KOPT-K1 (cell line): ENCODE measurements at regions not wholly inside any gene's neighbourhood (a gene's known extent, or its start where the extent isn't known, plus 50 kb on each side); places are given as distances from the start of the nearest gene placed in this dataset.
"Not testable (repeated sequence)": the region's sequence is repeated elsewhere in the genome, so short reads cannot be mapped to it uniquely, and the experiment has no call there.

Source experiments
- H3K27ac ChIP-seq: fragments of 200-600 bp; sonication (generic); 2 replicates; pipeline ENCODE4 v1.5.1; 2016; ENCODE audit warnings: antibody characterized with exemption, mild to moderate bottlenecking, low read depth, low read length; ENCODE audit not compliant: poor library complexity, severe bottlenecking
- H3K36me3 ChIP-seq: fragments of 200-600 bp; sonication (generic); 2 replicates; pipeline ENCODE4 v1.5.1; 2017; ENCODE audit warnings: antibody characterized with exemption, mild to moderate bottlenecking, low read length, moderate library complexity; ENCODE audit not compliant: insufficient read depth
- H3K9me3 ChIP-seq: fragments of 200-600 bp; sonication (generic); 2 replicates; pipeline ENCODE4 v1.5.1; 2017; ENCODE audit warnings: antibody characterized with exemption, low read length, mild to moderate bottlenecking; ENCODE audit not compliant: insufficient read depth, poor library complexity, severe bottlenecking

GRCh38 chr4:53907772-53908171, 156.6 kb downstream of the CHIC2 start:
- Histone ChIP-seq H3K9me3 (no peaks in the 10 kb centered on the region), H3K36me3 (no peaks in the 10 kb centered on the region), H3K27ac (no peak overlapping the region)

- Histone ChIP-seq H3K36me3 (no peaks in the 10 kb centered on the region), H3K9me3 (no peaks in the 10 kb centered on the region), H3K27ac (peak overlapping the region; percentile 45)
Observed at GRCh38 chr4:53906606-53907190, 157.7 kb downstream of the CHIC2 start.

GRCh38 chr4:53905941-53906377, 158.4 kb downstream of the CHIC2 start:
- H3K36me3 ChIP-seq: no peaks in the 10 kb centered on the region
- H3K9me3 ChIP-seq: no peaks in the 10 kb centered on the region
- H3K27ac ChIP-seq: peak overlapping the region; percentile 45

GRCh38 chr4:53905276-53905940, 159.0 kb downstream of the CHIC2 start:
- Histone ChIP-seq H3K36me3 (no peaks in the 10 kb centered on the region), H3K27ac (peak overlapping the region; percentile 45), H3K9me3 (no peaks in the 10 kb centered on the region)

GRCh38 chr4:53902786-53903185, 161.6 kb downstream of the CHIC2 start:
- no peaks in the 10 kb centered on the region for H3K9me3 ChIP-seq
- H3K27ac ChIP-seq: no peak overlapping the region
- no peaks in the 10 kb centered on the region for H3K36me3 ChIP-seq

- Histone ChIP-seq H3K36me3 (no peaks in the 10 kb centered on the region), H3K27ac (no peak overlapping the region), H3K9me3 (no peaks in the 10 kb centered on the region)
Observed at GRCh38 chr4:53900271-53900649, 164.1 kb downstream of the CHIC2 start.

GRCh38 chr4:53899586-53900270, 164.7 kb downstream of the CHIC2 start:
- Histone ChIP-seq H3K36me3 (no peaks in the 10 kb centered on the region), H3K9me3 (no peaks in the 10 kb centered on the region), H3K27ac (no peak overlapping the region)

- H3K9me3 ChIP-seq: no peaks in the 10 kb centered on the region
- H3K27ac ChIP-seq: no peak overlapping the region
- H3K36me3 ChIP-seq: no peaks in the 10 kb centered on the region
Observed at GRCh38 chr4:53895137-53895536, 169.3 kb downstream of the CHIC2 start.

- H3K9me3 ChIP-seq: no peaks in the 10 kb centered on the region
- no peak overlapping the region for H3K27ac ChIP-seq
- H3K36me3 ChIP-seq: no peaks in the 10 kb centered on the region
Observed at GRCh38 chr4:53890461-53890860, 173.9 kb downstream of the CHIC2 start.

GRCh38 chr4:53889326-53890055, 174.9 kb downstream of the CHIC2 start:
- Histone ChIP-seq H3K9me3 (no peaks in the 10 kb centered on the region), H3K27ac (no peak overlapping the region), H3K36me3 (no peaks in the 10 kb centered on the region)

GRCh38 chr4:53886090-53886489, 178.3 kb downstream of the CHIC2 start:
- no peak overlapping the region for H3K27ac ChIP-seq
- no peaks in the 10 kb centered on the region for H3K36me3 ChIP-seq
- H3K9me3 ChIP-seq: no peaks in the 10 kb centered on the region

- no peaks in the 10 kb centered on the region for H3K36me3 ChIP-seq
- no peak overlapping the region for H3K27ac ChIP-seq
- no peaks in the 10 kb centered on the region for H3K9me3 ChIP-seq
Observed at GRCh38 chr4:53885668-53886067, 178.7 kb downstream of the CHIC2 start.

- not testable (repeated sequence) for H3K36me3 ChIP-seq, H3K27ac ChIP-seq
Observed at GRCh38 chr4:53877096-53877495, 187.3 kb downstream of the CHIC2 start.

GRCh38 chr4:53866055-53866454, 198.3 kb downstream of the CHIC2 start:
- H3K27ac ChIP-seq: no peak overlapping the region
- no peaks in the 10 kb centered on the region for H3K9me3 ChIP-seq
- H3K36me3 ChIP-seq: no peaks in the 10 kb centered on the region

More at GRCh38 chr4:53877096-53877495, 187.3 kb downstream of the CHIC2 start:
- H3K9me3 ChIP-seq: not testable (repeated sequence)

GRCh38 chr4:53865054-53865453, 199.4 kb downstream of the CHIC2 start:
- Histone ChIP-seq H3K9me3 (no peaks in the 10 kb centered on the region), H3K36me3 (no peaks in the 10 kb centered on the region), H3K27ac (no peak overlapping the region)
